D721Med (cell line): ENCODE measurements at regions not wholly inside any gene's neighbourhood (a gene's known extent, or its start where the extent isn't known, plus 50 kb on each side); places are given as distances from the start of the nearest gene placed in this dataset.

Experiments used
- DNase-seq: peaks from one replicate; pipeline ENCODE4 v3.0.0; 2011; ENCODE audit warnings: low spot score; ENCODE audit not compliant: insufficient read length
- FAIRE-seq: peaks from 2 replicates; lab custom pipeline; 2011; peaks lifted over from hg19 to GRCh38; lab: Jason Lieb, UNC
- TF ChIP-seq, protein P1 (sequence below): IDR thresholded peaks from 2 replicates; pipeline ENCODE4 v1.5.1; 2012; ENCODE audit warnings: mild to moderate bottlenecking, control low read depth; ENCODE audit not compliant: insufficient read depth; ENCODE audit errors: missing control alignments

GRCh38 chr14:76672123-76672522, 89.1 kb upstream of the VASH1 start:
- DNase-seq (no peak), FAIRE-seq (no peak)
- TF ChIP-seq, protein P1, sequence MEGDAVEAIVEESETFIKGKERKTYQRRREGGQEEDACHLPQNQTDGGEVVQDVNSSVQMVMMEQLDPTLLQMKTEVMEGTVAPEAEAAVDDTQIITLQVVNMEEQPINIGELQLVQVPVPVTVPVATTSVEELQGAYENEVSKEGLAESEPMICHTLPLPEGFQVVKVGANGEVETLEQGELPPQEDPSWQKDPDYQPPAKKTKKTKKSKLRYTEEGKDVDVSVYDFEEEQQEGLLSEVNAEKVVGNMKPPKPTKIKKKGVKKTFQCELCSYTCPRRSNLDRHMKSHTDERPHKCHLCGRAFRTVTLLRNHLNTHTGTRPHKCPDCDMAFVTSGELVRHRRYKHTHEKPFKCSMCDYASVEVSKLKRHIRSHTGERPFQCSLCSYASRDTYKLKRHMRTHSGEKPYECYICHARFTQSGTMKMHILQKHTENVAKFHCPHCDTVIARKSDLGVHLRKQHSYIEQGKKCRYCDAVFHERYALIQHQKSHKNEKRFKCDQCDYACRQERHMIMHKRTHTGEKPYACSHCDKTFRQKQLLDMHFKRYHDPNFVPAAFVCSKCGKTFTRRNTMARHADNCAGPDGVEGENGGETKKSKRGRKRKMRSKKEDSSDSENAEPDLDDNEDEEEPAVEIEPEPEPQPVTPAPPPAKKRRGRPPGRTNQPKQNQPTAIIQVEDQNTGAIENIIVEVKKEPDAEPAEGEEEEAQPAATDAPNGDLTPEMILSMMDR = no peak

DNA sequence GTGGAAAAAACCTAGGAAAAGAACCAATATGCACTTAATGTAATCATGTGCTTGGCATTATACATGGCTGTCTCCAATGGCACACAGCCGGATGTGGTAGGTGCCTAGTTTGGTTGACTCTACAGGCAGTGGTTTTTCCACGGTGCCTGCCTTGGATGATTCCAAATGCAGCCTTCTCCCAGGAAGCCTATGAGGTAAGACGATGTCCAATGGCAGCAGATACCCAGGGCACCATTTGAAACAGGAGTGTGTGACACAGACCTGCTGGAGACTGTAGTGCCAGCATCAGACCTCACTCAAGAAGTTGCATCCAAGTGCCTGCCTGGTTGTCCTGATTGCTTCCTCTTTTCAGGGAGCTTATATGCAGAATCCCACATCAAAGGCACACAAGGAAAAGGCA, 88.0 kb upstream of the VASH1 start:
- TF ChIP-seq, protein P1 = no peak
- DNase-seq (no peak), FAIRE-seq (no peak)

DNA sequence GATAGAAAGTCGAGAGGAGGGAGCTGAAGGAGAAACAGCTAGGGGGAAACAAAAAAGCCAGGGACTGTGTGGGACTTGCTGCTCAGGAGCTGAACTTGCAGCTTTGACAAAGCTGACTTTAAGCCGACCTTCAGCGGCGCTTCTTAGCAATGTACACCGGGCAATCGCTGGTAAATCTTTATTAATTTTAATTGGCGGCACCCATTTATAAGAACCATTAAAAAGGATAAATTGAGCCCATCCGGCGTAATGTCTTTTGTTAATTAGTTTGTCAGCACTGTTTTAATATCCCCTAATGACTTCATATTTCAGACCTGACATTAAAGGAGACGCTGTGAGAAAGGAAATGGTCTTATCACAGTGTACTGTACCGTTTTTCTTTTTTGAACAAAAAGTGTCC, 86.2 kb upstream of the VASH1 start:
- FAIRE-seq (no peak), DNase-seq (no peak)
- TF ChIP-seq, protein P1 = no peak

DNA sequence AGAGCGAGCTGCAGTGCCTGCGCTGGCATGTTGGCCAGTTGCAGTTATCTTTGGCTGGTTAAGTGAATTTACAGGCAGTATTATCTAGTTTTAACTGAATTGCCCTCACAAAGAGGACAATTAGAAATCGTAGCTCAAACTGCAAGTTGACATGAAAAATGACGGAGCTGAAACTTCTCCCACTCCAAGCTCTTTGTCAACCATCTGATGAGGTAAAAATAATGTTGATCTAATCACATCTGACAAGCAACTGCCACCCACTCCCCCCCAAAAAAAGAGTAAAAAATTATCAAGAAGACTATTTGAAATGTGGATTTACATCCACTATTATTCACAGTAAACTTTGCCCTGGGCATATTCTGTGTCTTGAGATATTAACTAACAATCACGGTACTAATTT, 84.7 kb upstream of the VASH1 start:
- TF ChIP-seq, protein P1 = no peak
- DNase-seq (no peak), FAIRE-seq (no peak)

DNA sequence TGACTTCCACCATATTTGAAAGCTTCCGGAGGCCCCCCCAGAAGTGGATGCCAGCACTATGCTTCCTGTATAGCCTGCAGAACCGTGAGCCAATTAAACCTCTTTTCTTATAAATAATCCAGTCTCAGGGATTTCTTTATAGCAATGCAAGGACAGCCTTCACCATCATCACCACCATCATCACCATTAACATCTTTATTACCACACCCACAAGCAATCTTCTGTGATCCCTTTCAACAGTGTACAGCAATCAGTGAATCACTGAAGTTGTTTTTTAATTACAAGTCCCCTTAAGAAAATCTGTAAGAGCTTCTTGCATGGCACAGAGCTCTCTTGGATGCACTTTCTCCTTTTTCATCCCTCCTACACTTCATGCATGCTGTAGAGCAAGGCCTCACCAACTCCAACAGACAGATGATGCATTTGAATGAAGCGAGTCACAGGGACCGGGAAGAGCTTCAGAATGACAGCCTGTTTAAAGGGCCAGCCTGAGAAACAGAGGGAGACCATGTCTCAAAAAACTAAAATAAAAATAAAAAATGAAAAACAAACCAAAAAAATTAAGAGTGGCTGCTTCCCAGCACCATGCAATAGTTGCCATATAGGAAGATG, 83.6 kb upstream of the VASH1 start:
- no peak for FAIRE-seq
- TF ChIP-seq, protein P1 = no peak
- no peak for DNase-seq

DNA sequence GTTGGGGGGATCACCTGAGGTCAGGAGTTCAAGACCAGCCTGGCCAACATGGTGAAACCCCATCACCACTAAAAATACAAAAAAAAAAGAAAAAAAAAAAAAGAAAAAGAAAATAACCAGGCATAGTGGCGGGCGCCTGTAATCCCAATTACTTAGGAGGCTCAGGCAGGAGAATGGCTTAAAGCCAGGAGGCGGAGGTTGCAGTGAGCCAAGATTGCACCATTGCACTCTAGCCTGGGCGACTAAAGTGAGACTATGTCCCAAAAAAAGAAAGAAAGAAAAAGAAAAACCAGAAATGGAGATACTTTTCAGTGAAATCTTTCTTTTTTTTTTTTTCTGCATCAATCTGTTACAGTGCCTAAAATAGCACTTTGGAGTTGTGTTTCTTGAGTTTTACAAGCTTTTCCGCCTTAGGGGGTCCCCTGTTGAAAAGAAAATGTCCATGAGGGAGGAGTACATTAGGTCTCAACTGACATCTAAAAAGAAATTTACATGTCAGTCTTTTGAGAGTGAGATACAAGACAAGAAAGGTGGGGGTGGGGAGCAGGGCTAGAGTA, 82.9 kb upstream of the VASH1 start:
- DNase-seq = no peak
- TF ChIP-seq, protein P1 = no peak
- FAIRE-seq = no peak

DNA sequence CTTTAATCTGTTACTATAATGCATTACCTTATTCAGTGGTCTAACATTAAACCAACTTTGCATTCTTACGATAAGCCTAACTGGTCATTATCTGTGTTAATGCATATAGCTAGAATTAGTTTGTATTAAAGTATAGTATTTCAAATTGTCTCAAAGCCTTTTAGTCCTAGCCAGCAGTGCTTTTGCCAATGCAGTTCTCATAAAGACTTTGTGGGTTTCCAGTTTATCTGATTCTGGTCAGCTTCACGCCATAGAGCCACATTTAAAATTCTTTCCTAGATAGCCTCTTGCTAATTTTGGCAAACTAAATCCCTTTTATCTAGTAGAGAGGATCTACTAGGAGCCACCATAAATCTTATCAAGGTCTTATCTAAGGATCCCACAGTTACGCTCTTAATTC, 78.9 kb upstream of the VASH1 start:
- no peak for FAIRE-seq
- TF ChIP-seq, protein P1 = no peak

More for the DNA sequence above, 78.9 kb upstream of the VASH1 start:
- no peak for DNase-seq
